KMS-11 (cell line): ENCODE measurements at regions not wholly inside any gene's neighbourhood (a gene's known extent, or its start where the extent isn't known, plus 50 kb on each side); places are given as distances from the start of the nearest gene placed in this dataset.

Experiments
- H2AFZ ChIP-seq: fragments of 200-600 bp; sonication (generic); 2 replicates; pipeline ENCODE4 v1.6.1; 2016; ENCODE audit warnings: antibody characterized with exemption, mixed run types, low read depth
- H3K27ac ChIP-seq: fragments of 200-600 bp; sonication (generic); 2 replicates; pipeline ENCODE4 v1.6.1; 2016; ENCODE audit warnings: mild to moderate bottlenecking, mixed run types
- H3K27me3 ChIP-seq: fragments of 200-600 bp; sonication (generic); 2 replicates; pipeline ENCODE4 v1.6.1; 2017; ENCODE audit warnings: mild to moderate bottlenecking, low read depth, mixed run types, moderate library complexity; ENCODE audit not compliant: insufficient read depth
- H3K36me3 ChIP-seq: fragments of 200-600 bp; sonication (generic); 2 replicates; pipeline ENCODE4 v1.6.1; 2017; ENCODE audit warnings: mild to moderate bottlenecking, mixed run types; ENCODE audit not compliant: insufficient read depth
- H3K4me1 ChIP-seq: fragments of 200-600 bp; sonication (generic); 2 replicates; pipeline ENCODE4 v1.6.1; 2016; ENCODE audit warnings: mild to moderate bottlenecking, low read depth, mixed run types; ENCODE audit not compliant: poor library complexity, severe bottlenecking
- H3K4me2 ChIP-seq: fragments of 200-600 bp; sonication (generic); 2 replicates; pipeline ENCODE4 v1.7.0; 2016; ENCODE audit warnings: mild to moderate bottlenecking, mixed run types
- H3K4me3 ChIP-seq: fragments of 200-600 bp; sonication (generic); IDR thresholded peaks from 2 replicates; pipeline ENCODE4 v1.6.1; 2017; ENCODE audit warnings: low read depth, low read length, mixed read lengths; ENCODE audit not compliant: insufficient read depth
- H3K79me2 ChIP-seq: fragments of 200-600 bp; sonication (generic); 2 replicates; pipeline ENCODE4 v1.6.1; 2016; ENCODE audit warnings: low read depth, mixed run types; ENCODE audit not compliant: insufficient read depth
- H3K9ac ChIP-seq: fragments of 200-600 bp; sonication (generic); 2 replicates; pipeline ENCODE4 v1.6.1; 2016; ENCODE audit warnings: mild to moderate bottlenecking, mixed run types
- H4K20me1 ChIP-seq: fragments of 200-600 bp; sonication (generic); 2 replicates; pipeline ENCODE4 v1.6.1; 2016; ENCODE audit warnings: mild to moderate bottlenecking, mixed run types; ENCODE audit not compliant: insufficient read depth
- TF ChIP-seq, protein P1 (sequence below): fragments of 200-600 bp; sonication (generic); conservative IDR thresholded peaks from 2 replicates; pipeline ENCODE4 v1.6.1; 2017; ENCODE audit warnings: low read depth, mild to moderate bottlenecking, antibody characterized with exemption, low read length, moderate library complexity, mixed read lengths

- Histone ChIP-seq H3K4me1 (no peaks in the 10 kb centered on the region), H3K9ac (no peak overlapping the region), H4K20me1 (no peaks in the 10 kb centered on the region), H3K27ac (no peak overlapping the region), H3K79me2 (no peaks in the 10 kb centered on the region), H3K4me2 (no peak overlapping the region), H3K36me3 (no peaks in the 10 kb centered on the region), H3K4me3 (no peak overlapping the region), H2AFZ (no peak overlapping the region), H3K27me3 (no peaks in the 10 kb centered on the region)
- TF ChIP-seq, protein P1, sequence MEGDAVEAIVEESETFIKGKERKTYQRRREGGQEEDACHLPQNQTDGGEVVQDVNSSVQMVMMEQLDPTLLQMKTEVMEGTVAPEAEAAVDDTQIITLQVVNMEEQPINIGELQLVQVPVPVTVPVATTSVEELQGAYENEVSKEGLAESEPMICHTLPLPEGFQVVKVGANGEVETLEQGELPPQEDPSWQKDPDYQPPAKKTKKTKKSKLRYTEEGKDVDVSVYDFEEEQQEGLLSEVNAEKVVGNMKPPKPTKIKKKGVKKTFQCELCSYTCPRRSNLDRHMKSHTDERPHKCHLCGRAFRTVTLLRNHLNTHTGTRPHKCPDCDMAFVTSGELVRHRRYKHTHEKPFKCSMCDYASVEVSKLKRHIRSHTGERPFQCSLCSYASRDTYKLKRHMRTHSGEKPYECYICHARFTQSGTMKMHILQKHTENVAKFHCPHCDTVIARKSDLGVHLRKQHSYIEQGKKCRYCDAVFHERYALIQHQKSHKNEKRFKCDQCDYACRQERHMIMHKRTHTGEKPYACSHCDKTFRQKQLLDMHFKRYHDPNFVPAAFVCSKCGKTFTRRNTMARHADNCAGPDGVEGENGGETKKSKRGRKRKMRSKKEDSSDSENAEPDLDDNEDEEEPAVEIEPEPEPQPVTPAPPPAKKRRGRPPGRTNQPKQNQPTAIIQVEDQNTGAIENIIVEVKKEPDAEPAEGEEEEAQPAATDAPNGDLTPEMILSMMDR: no peak
These were observed 94.6 kb downstream of the ING1 start for GRCh38 chr13:110808138-110808537.

DNA sequence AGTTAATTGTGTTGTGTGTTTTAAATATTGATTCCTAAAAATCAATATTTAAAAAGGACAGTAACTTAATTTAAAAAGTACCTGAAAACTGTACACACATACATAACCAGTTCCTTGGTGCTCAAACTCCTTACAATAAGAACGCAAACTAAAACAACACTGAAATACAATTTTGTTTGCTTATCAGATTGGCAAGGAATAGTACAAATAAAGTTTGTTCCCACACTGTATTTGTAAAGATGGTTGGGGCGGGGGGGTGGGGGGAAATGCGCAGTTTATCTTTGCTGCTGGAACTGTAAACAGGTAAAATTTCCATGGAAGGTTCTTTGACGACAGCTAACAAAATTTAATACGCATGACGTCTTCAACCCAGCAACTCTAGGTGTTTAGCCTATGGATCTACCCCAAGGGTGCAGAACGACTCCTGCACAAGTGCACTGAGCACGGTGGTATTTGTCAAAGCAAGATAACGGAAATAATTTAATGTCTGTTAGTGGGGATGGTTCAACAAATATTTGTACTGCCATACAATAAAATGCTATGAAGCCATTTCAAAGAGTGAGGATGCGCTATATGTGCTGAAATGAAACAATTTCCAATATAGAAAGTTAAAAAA, 96.5 kb downstream of the ING1 start:
- no peak overlapping the region for H3K4me3 ChIP-seq
- peaks cover 3% of the 10 kb centered on the region for H3K4me1 ChIP-seq
- H3K9ac ChIP-seq: no peak overlapping the region
- H4K20me1 ChIP-seq: no peaks in the 10 kb centered on the region
- no peak overlapping the region for H3K27ac ChIP-seq
- H3K36me3 ChIP-seq: no peaks in the 10 kb centered on the region
- H3K4me2 ChIP-seq: no peak overlapping the region
- TF ChIP-seq, protein P1: no peak
- H3K27me3 ChIP-seq: no peaks in the 10 kb centered on the region
- no peaks in the 10 kb centered on the region for H3K79me2 ChIP-seq
- H2AFZ ChIP-seq: no peak overlapping the region

GRCh38 chr13:110811008-110811720, 97.7 kb downstream of the ING1 start:
- H3K79me2 ChIP-seq: no peaks in the 10 kb centered on the region
- TF ChIP-seq, protein P1: no peak
- H3K27ac ChIP-seq: no peak overlapping the region
- H3K36me3 ChIP-seq: no peaks in the 10 kb centered on the region
- no peak overlapping the region for H3K9ac ChIP-seq
- no peak overlapping the region for H2AFZ ChIP-seq
- no peak overlapping the region for H3K4me2 ChIP-seq
- H3K27me3 ChIP-seq: no peaks in the 10 kb centered on the region
- no peak overlapping the region for H3K4me3 ChIP-seq
- H4K20me1 ChIP-seq: no peaks in the 10 kb centered on the region
- peaks cover 13% of the 10 kb centered on the region for H3K4me1 ChIP-seq

DNA sequence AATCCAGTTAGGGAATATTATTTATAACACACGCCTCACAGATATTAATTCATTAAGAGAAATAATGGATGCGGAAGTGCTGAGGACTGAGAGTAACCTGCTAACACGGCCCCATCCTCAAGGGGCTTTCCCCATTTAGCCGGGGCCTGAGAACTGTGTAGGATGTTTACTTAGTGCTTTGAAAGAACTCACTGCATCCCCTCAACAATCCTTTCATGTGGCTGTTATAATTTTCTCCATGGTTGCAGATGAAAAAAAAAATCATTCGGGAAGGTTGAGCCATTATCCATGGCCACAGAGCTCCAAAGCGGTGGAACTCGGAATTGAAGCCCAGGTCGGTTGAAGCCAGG, 98.2 kb downstream of the ING1 start:
- Histone ChIP-seq H3K4me2 (no peak overlapping the region), H3K79me2 (no peaks in the 10 kb centered on the region), H3K27ac (no peak overlapping the region), H4K20me1 (no peaks in the 10 kb centered on the region), H3K4me3 (no peak overlapping the region), H3K36me3 (no peaks in the 10 kb centered on the region), H3K4me1 (peaks cover 13% of the 10 kb centered on the region), H2AFZ (no peak overlapping the region), H3K27me3 (no peaks in the 10 kb centered on the region), H3K9ac (no peak overlapping the region)
- TF ChIP-seq, protein P1: no peak
